GM21528 (cell line): ENCODE measurements at regions not wholly inside any gene's neighbourhood (a gene's known extent, or its start where the extent isn't known, plus 50 kb on each side); places are given as distances from the start of the nearest gene placed in this dataset.

Experiments
- ATAC-seq: cut with Tn5 transposase; IDR thresholded peaks from one replicate; pipeline ENCODE4 v1.9.1; 2021; ENCODE audit warnings: mild to moderate bottlenecking, moderate library complexity; ENCODE audit not compliant: unreplicated experiment, low FRiP score

- ATAC-seq: no peak
These were observed 154.4 kb downstream of the TLR4 start for GRCh38 chr9:117858561-117858960.

- no peak for ATAC-seq
These were observed 156.6 kb downstream of the TLR4 start for GRCh38 chr9:117860849-117861248.

DNA sequence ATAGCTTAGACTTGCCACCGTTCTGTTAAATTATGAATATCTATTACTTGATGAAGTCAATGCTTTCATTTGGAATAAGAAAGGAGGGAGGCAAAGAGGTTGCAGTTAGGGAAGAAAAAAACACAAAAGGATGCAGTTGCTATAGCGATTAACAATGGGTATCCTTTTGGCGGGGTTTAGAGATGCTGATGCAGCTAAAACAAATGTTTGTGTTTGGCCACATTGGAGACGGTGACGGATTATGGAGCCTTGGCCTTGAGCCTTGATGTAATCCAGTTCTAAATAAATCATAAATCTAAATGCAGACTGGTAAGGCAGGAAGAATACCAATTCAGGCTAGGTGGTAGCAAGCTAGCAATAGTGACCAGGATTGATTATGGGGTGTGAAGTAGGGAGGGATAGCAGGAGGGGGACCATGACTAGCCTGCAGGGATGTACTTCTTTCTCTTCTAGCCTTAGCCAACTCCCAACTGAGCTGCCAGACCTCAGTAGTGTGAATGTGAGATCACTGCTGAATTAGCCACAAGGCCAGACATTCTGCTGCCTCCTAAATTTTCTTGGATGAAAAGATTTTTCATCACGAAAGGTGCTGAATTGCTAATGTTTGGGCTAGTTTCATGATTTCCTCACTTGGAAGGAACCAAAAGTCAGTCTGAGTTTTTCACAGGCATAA, 160.3 kb downstream of the TLR4 start:
- no peak for ATAC-seq

- ATAC-seq: no peak
These were observed 164.4 kb downstream of the TLR4 start for GRCh38 chr9:117868594-117868993.

DNA sequence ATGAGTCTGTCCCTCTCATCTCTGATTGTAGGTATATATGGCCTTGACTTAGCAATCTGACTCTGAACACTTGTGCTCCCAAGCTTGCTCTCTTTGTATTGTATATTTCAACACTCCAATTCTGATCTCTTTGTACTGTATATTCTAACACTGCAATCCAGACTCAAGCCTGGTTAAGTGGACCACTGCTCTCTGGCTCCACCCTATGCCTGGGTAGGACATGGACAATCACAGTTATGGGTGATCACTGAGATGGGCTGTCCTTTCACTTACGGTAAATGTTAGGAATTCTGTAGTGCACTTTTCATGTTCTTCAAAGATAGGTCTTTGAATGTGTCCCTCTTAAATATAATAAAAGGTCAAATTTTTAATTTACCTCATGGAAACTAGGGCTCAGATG, 165.1 kb downstream of the TLR4 start:
- no peak for ATAC-seq

- ATAC-seq: no peak
These were observed 165.5 kb downstream of the TLR4 start for GRCh38 chr9:117869712-117870111.

DNA sequence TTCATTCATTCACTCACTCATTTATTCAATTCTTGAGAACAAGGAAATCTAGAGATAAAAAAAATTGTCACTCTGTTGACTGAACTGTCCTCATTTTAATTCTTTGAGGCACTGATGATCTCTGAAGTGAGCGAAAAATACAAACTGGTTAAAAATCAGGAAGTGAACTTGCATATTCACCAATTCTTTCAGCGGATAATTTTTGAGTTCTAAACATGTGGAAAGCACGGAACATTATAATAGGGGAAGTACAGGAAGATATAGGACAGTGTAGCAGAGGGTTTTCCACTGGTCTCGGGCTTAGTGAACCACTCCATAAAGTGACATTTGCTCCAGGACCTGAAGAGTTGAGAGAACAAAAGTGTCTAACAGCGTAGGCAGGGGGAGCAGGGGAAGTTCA, 169.5 kb downstream of the TLR4 start:
- no peak for ATAC-seq

DNA sequence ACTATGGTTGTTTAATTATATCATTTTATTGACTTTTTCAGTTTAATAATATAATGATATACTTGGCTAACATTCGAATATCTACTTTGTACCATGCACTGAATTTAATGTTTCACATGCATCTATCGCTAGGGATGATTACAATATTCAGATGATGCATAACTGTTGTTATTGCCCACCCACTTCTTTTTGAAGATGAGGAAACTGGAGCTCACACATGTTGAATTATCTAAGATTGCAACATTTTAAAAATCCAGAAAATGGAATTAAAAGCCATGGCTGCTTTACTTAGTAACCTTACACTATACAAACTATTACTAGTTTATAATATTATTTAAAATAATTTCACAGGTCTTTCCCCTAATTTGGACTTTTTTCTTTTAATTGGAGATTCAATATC, 171.7 kb downstream of the TLR4 start:
- ATAC-seq: no peak

GRCh38 chr9:117882171-117882570, 178.0 kb downstream of the TLR4 start:
- no peak for ATAC-seq

GRCh38 chr9:117886616-117887015, 182.4 kb downstream of the TLR4 start:
- ATAC-seq: no peak

GRCh38 chr9:117887383-117887782, 183.2 kb downstream of the TLR4 start:
- ATAC-seq: no peak

DNA sequence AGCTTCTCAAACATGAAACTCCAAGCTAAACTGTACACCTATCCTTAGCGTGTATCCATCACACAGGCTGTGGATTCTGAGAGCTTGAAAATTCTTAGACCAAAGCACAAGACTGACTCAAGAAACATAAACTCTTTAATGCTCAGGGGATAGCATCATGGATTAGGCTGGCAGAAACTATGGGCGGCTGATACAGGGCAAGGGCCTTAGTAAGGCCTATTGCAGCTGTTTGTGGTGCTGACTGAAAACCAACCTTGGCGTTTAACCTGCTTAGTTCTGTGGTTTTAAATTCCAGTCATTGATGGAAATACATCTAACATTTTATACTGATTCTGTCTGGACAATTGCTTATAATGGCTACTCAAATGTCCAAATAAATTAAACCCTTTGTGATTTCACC, 183.7 kb downstream of the TLR4 start:
- ATAC-seq: no peak

- ATAC-seq: no peak
These were observed 199.2 kb downstream of the TLR4 start for GRCh38 chr9:117903453-117903852.

- no peak for ATAC-seq
These were observed 202.6 kb downstream of the TLR4 start for GRCh38 chr9:117906763-117907162.

- no peak for ATAC-seq
These were observed 203.2 kb downstream of the TLR4 start for GRCh38 chr9:117907420-117907819.

GRCh38 chr9:117916291-117916690, 212.1 kb downstream of the TLR4 start:
- ATAC-seq: no peak

- ATAC-seq: no peak
These were observed 213.7 kb downstream of the TLR4 start for GRCh38 chr9:117917873-117918272.

DNA sequence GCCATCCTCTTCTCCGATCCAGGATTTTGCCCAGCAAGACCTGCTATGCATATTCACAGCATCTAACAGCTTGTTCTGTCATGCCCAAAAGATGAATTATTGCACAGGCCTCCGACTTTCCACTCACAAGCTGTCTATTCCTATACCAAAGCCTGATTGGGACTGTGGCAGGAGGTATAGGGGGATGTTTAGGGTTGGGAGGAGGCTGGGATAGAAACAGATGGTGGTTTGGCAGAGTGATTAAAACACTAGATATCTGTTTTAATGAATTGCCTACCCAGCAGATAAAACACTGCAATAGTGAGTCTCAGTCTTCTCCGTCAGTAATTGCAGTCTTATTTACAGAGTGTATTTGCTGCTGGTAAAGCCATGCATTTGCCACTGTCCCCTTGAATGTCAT, 215.3 kb downstream of the TLR4 start:
- ATAC-seq: no peak

DNA sequence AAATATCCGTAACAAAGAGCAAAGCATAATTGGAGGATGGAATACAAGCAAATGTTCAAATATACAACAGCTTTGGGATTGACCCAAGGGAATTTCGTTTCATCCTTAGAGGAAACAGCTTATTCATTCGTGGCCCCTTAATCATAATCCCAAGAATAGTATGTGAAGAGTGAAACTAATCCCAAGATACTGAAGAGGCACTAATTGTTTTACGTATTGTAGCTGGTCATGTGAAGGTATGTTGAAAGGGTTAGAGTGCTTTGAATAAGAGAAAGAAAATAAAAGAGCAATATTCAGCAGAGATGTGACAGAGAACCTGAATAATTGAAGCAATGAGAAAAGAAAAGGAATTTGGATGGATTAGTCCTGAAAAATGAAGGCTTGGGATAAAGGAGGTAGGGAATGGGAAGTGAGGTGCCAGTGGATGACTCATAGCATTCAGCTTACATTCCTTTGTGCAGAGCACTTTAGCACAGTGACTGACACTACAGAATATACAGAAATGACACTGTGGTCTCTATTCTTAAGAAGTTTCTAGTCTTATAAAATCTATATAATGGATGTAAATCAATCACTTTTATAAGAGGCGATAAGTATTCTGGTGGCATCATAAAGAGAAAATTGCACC, 221.9 kb downstream of the TLR4 start:
- no peak for ATAC-seq

- ATAC-seq: no peak
These were observed 223.2 kb downstream of the TLR4 start for GRCh38 chr9:117927354-117927753.

DNA sequence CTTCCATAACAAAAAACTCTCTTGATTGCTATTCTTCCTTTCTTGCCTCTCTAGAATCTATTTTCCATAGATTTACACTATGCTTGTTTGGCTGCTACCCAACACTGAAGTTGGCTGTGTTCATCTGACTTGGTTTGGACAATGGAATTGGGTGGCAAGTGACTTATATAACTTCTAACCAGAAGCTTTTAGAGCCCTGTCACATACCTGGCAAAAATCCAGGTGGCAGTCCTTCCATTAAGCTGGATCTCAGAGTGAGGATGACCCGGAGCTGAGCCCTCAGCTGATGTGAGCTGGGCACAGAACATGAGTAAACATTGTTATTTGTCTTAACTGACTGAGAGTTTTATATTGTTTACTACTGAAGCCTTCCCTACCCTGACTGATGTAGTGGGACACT, 225.7 kb downstream of the TLR4 start:
- ATAC-seq: no peak

DNA sequence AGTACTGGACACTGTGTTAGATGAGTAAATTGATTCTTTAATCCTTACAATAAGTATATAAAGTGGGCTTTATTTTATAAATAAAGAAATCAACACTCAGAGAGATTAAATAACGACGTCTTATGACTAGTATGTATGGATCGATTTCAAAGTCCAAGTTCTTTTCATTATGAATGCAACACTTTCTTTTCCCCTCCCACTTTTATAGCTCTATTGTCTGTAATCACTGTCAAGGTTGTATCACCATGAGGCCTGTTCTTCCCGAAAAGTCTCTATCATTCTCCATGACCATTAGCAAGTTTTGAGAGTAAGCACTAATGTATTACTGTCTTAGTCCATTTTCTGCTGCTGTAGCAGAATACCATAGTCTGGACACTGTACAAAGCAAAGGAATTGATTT, 228.4 kb downstream of the TLR4 start:
- ATAC-seq: no peak
